ENCODE measurements at regions not wholly inside any gene's neighbourhood (a gene's known extent, or its start where the extent isn't known, plus 50 kb on each side); places are given as distances from the start of the nearest gene placed in this dataset.

GRCh38 chr9:1490341-1491232 lies 440.4 kb downstream of the DMRT2 start:
- dilution Hi-C loops (cut with MboI; ENCODE audit: extremely low pct_ligation_motif_present, low sequenced_read_pairs), result no loop called here
- no peaks in the 10 kb centered on the region for H3K9me3 ChIP-seq (ENCODE audit: control insufficient read depth, low read depth, low read length)
- H3K4me2 ChIP-seq (ENCODE audit: control insufficient read depth, extremely low read depth, insufficient read depth, low read depth, low read length), result no peak overlapping the region
- FAIRE-seq (no peak), DNase-seq (ENCODE audit: low read depth, low spot score) (no peak)
- H3K27me3 ChIP-seq (ENCODE audit: control insufficient read depth, extremely low read depth, insufficient read depth, low read length), result no peaks in the 10 kb centered on the region
- no peak overlapping the region for H3K4me3 ChIP-seq (ENCODE audit: control insufficient read depth in 2 of 3, extremely low read depth in 1 of 3, insufficient read depth in 2 of 3, low read depth in 1 of 3, low read length in 3 of 3)
- TF ChIP-seq CTCF (optimal IDR thresholded peaks at IDR 0.05 in 1 of 3, IDR thresholded peaks at IDR 0.05 in 1 of 3, conservative IDR thresholded peaks at IDR 0.05 in 1 of 3; ENCODE audit: extremely low read depth in 1 of 3, insufficient read depth in 2 of 3, low read length in 3 of 3) (no peak), EZH2 (IDR thresholded peaks at IDR 0.05; ENCODE audit: low read length) (no peak)
- H3K27ac ChIP-seq (ENCODE audit: control insufficient read depth, insufficient read depth, low read length), result no peak overlapping the region
- no peak overlapping the region for H2AFZ ChIP-seq (ENCODE audit: control insufficient read depth, low read length)
- H3K9ac ChIP-seq (ENCODE audit: control insufficient read depth, extremely low read depth, insufficient read depth, low read length), result no peak overlapping the region
- no peaks in the 10 kb centered on the region for H3K9me1 ChIP-seq (ENCODE audit: control insufficient read depth, extremely low read depth, insufficient read depth, low read length)
- H3K4me1 ChIP-seq (ENCODE audit: control insufficient read depth, extremely low read depth, insufficient read depth, low read length), result no peaks in the 10 kb centered on the region
- no peaks in the 10 kb centered on the region for H3K79me2 ChIP-seq (ENCODE audit: control insufficient read depth, insufficient read depth, low read length)
- H4K20me1 ChIP-seq (ENCODE audit: control insufficient read depth, extremely low read depth, insufficient read depth, low read length), result no peaks in the 10 kb centered on the region
- H3K36me3 ChIP-seq (ENCODE audit: control insufficient read depth in 2 of 2, extremely low read depth in 1 of 2, insufficient read depth in 2 of 2, low read length in 2 of 2), result no peaks in the 10 kb centered on the region

GRCh38 chr9:1492156-1492555 lies 442.0 kb downstream of the DMRT2 start:
- no peak for DNase-seq (ENCODE audit: low read depth, low spot score)
- no peaks in the 10 kb centered on the region for H3K36me3 ChIP-seq (ENCODE audit: control insufficient read depth in 2 of 2, extremely low read depth in 1 of 2, insufficient read depth in 2 of 2, low read length in 2 of 2)
- H2AFZ ChIP-seq (ENCODE audit: control insufficient read depth, low read length), result no peak overlapping the region
- H3K79me2 ChIP-seq (ENCODE audit: control insufficient read depth, insufficient read depth, low read length), result no peaks in the 10 kb centered on the region
- no peak for FAIRE-seq
- no peak overlapping the region for H3K4me3 ChIP-seq (ENCODE audit: control insufficient read depth in 2 of 3, extremely low read depth in 1 of 3, insufficient read depth in 2 of 3, low read depth in 1 of 3, low read length in 3 of 3)
- no peaks in the 10 kb centered on the region for H3K4me1 ChIP-seq (ENCODE audit: control insufficient read depth, extremely low read depth, insufficient read depth, low read length)
- H3K27ac ChIP-seq (ENCODE audit: control insufficient read depth, insufficient read depth, low read length), result no peak overlapping the region
- no peaks in the 10 kb centered on the region for H3K9me3 ChIP-seq (ENCODE audit: control insufficient read depth, low read depth, low read length)
- H3K9ac ChIP-seq (ENCODE audit: control insufficient read depth, extremely low read depth, insufficient read depth, low read length), result no peak overlapping the region
- dilution Hi-C loops (cut with MboI; ENCODE audit: extremely low pct_ligation_motif_present, low sequenced_read_pairs), result no loop called here
- TF ChIP-seq EZH2 (IDR thresholded peaks at IDR 0.05; ENCODE audit: low read length) (no peak), CTCF (optimal IDR thresholded peaks at IDR 0.05 in 1 of 3, IDR thresholded peaks at IDR 0.05 in 1 of 3, conservative IDR thresholded peaks at IDR 0.05 in 1 of 3; ENCODE audit: extremely low read depth in 1 of 3, insufficient read depth in 2 of 3, low read length in 3 of 3) (no peak)
- no peaks in the 10 kb centered on the region for H3K27me3 ChIP-seq (ENCODE audit: control insufficient read depth, extremely low read depth, insufficient read depth, low read length)
- H4K20me1 ChIP-seq (ENCODE audit: control insufficient read depth, extremely low read depth, insufficient read depth, low read length), result no peaks in the 10 kb centered on the region
- H3K4me2 ChIP-seq (ENCODE audit: control insufficient read depth, extremely low read depth, insufficient read depth, low read depth, low read length), result no peak overlapping the region
- no peaks in the 10 kb centered on the region for H3K9me1 ChIP-seq (ENCODE audit: control insufficient read depth, extremely low read depth, insufficient read depth, low read length)
